ENCODE measurements at regions not wholly inside any gene's neighbourhood (a gene's known extent, or its start where the extent isn't known, plus 50 kb on each side); places are given as distances from the start of the nearest gene placed in this dataset.
A peak's percentile ranks its signal among the peaks of the same experiment; 100 is the strongest.

- DNase-seq = no peak
Observed at GRCh38 chr4:85268961-85269360, 206.0 kb upstream of the ARHGAP24 start.

- DNase-seq = no peak
Observed at GRCh38 chr4:85274955-85275354, 200.0 kb upstream of the ARHGAP24 start.

GRCh38 chr4:85280963-85281362, 194.0 kb upstream of the ARHGAP24 start:
- no peak for DNase-seq

GRCh38 chr4:85291226-85291625, 183.7 kb upstream of the ARHGAP24 start:
- DNase-seq = no peak

GRCh38 chr4:85298037-85298436, 176.9 kb upstream of the ARHGAP24 start:
- no peak for DNase-seq

- DNase-seq = no peak
Observed at GRCh38 chr4:85302193-85302736, 172.7 kb upstream of the ARHGAP24 start.

- no peak for DNase-seq
Observed at GRCh38 chr4:85302756-85303155, 172.2 kb upstream of the ARHGAP24 start.

- no peak for DNase-seq
Observed at GRCh38 chr4:85318415-85318814, 156.5 kb upstream of the ARHGAP24 start.

- no peak for DNase-seq
Observed at GRCh38 chr4:85358831-85359230, 116.1 kb upstream of the ARHGAP24 start.

GRCh38 chr4:85362550-85362949, 112.4 kb upstream of the ARHGAP24 start:
- no peak for DNase-seq

GRCh38 chr4:85367815-85368214, 107.1 kb upstream of the ARHGAP24 start:
- no peak for DNase-seq

- DNase-seq = no peak
Observed at GRCh38 chr4:85368240-85368639, 106.7 kb upstream of the ARHGAP24 start.

- peak; percentile 2 to 9 for DNase-seq
Observed at GRCh38 chr4:85368932-85369331, 106.0 kb upstream of the ARHGAP24 start.

GRCh38 chr4:85369703-85370380, 105.1 kb upstream of the ARHGAP24 start:
- no peak for DNase-seq

- DNase-seq = peak; percentile 5 to 39
Observed at GRCh38 chr4:85370400-85371032, 104.4 kb upstream of the ARHGAP24 start.

- no peak for DNase-seq
Observed at GRCh38 chr4:85372966-85373365, 102.0 kb upstream of the ARHGAP24 start.

GRCh38 chr4:85376285-85376684, 98.7 kb upstream of the ARHGAP24 start:
- DNase-seq = no peak

- no peak for DNase-seq
Observed at GRCh38 chr4:85381968-85382367, 93.0 kb upstream of the ARHGAP24 start.

- DNase-seq = no peak
Observed at GRCh38 chr4:85391071-85391470, 83.9 kb upstream of the ARHGAP24 start.

GRCh38 chr4:85391589-85392410, 83.2 kb upstream of the ARHGAP24 start:
- DNase-seq = no peak

GRCh38 chr4:85393201-85393600, 81.7 kb upstream of the ARHGAP24 start:
- no peak for DNase-seq

GRCh38 chr4:85398276-85398675, 76.7 kb upstream of the ARHGAP24 start:
- no peak for DNase-seq

GRCh38 chr4:85399270-85399669, 75.7 kb upstream of the ARHGAP24 start:
- DNase-seq = no peak

- DNase-seq = no peak
Observed at GRCh38 chr4:85402371-85402770, 72.6 kb upstream of the ARHGAP24 start.

All from AML-193 (cell line).